Mucosa of rectum (tissue), 2 donors: ENCODE measurements at regions not wholly inside any gene's neighbourhood (a gene's known extent, or its start where the extent isn't known, plus 50 kb on each side); places are given as distances from the start of the nearest gene placed in this dataset.

Experiments used
- H3K27ac ChIP-seq, 2 donors: one replicate each; pipeline ENCODE4 v1.7.0; 2013; ENCODE audit warnings: inconsistent platforms in 2 of 2, low read depth in 2 of 2, low read length in 2 of 2
- H3K27me3 ChIP-seq, 2 donors: one replicate each; pipeline ENCODE4 v1.7.0; 2013; ENCODE audit warnings: low read length in 2 of 2; ENCODE audit not compliant: control insufficient read depth in 2 of 2, insufficient read depth in 2 of 2
- H3K36me3 ChIP-seq, 2 donors: one replicate each; pipeline ENCODE4 v1.7.0; 2013; ENCODE audit warnings: low read length in 2 of 2; ENCODE audit not compliant: control insufficient read depth in 2 of 2, insufficient read depth in 2 of 2
- H3K4me1 ChIP-seq, 2 donors: one replicate each; pipeline ENCODE4 v1.7.0; 2013; ENCODE audit warnings: low read length in 2 of 2, mild to moderate bottlenecking in 1 of 2; ENCODE audit not compliant: control insufficient read depth in 2 of 2, insufficient read depth in 2 of 2
- H3K4me3 ChIP-seq, 2 donors: one replicate each; pipeline ENCODE4 v1.7.0; 2013; ENCODE audit warnings: low read length in 2 of 2
- H3K9ac ChIP-seq, 2 donors: one replicate each; pipeline ENCODE4 v1.7.0; 2013; ENCODE audit warnings: low read length in 2 of 2, low read depth in 1 of 2, mild to moderate bottlenecking in 1 of 2
- H3K9me3 ChIP-seq, 2 donors: one replicate each; pipeline ENCODE4 v1.7.0; 2013; ENCODE audit warnings: low read length in 2 of 2; ENCODE audit not compliant: control insufficient read depth in 2 of 2
- donor health status: healthy.
- donor health status: Normal muscosa, but diverticular disease.

DNA sequence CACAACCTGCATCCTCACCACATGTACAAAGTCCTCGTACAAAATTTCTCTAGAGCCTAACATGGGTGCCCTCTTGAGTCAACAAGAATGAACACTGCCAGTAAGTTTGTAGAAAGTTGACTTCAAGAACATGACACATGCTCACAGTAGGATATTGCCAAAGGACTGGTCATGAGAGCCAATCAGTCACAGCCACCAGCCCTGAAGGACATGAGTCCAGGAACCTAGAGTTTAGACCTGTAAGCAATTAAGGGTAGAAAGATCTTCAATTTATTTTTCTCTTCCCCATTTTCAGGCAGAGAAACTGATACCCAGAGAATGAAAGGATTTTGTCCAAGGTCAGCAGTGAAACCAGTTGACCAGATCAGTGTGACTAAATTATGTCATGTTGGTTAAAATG, 96.1 kb downstream of the MAFB start:
- Histone ChIP-seq H3K36me3 (no peaks in the 10 kb centered on the region), H3K9me3 (no peaks in the 10 kb centered on the region), H3K9ac (no peak overlapping the region), H3K27me3 (no peaks in the 10 kb centered on the region), H3K4me1 (no peaks in the 10 kb centered on the region), H3K4me3 (no peak overlapping the region), H3K27ac (no peak overlapping the region)

DNA sequence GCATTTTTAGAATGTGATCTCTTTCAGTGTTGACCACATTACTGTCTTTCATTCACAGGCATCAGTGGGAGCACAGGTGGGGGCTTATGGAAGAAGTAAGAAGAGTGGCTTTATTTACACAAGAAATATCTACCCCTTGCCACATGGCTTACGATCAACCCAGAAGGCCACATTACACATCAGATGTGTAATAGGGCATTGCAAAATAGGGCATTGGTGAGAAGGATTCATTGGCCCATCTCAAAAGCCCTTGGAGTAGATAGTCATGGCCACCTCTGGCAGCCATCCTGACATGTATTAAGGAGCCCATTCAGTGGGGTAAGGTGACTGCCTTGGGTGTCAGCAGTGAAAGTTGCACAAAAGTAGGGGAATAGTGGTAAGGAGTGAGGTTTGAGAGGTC, 97.5 kb downstream of the MAFB start:
- H3K27ac ChIP-seq: no peak overlapping the region
- no peaks in the 10 kb centered on the region for H3K27me3 ChIP-seq
- H3K4me3 ChIP-seq: no peak overlapping the region
- no peaks in the 10 kb centered on the region for H3K36me3 ChIP-seq
- H3K9ac ChIP-seq: no peak overlapping the region
- H3K9me3 ChIP-seq: no peaks in the 10 kb centered on the region
- H3K4me1 ChIP-seq: no peaks in the 10 kb centered on the region

DNA sequence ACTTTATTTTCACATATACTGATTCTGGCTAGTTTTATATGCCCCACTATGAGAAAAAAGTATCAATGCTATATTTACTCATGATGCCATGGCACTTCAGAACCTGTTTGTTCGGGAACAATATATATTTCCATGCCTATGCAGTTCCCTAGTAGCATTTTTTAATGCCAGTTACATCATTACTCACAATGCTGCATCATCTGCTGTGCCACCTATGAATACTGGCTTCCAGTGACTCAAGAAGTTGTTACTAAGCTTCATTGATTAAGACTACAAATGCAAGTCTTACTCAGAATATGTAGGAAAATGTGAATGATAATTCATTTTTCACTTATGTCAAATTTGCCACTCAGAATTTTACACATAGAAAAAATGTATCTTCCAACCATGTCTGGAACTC, 97.9 kb downstream of the MAFB start:
- Histone ChIP-seq H3K9me3 (no peaks in the 10 kb centered on the region), H3K4me1 (no peaks in the 10 kb centered on the region), H3K36me3 (no peaks in the 10 kb centered on the region), H3K27ac (no peak overlapping the region), H3K9ac (no peak overlapping the region), H3K27me3 (no peaks in the 10 kb centered on the region), H3K4me3 (no peak overlapping the region)

DNA sequence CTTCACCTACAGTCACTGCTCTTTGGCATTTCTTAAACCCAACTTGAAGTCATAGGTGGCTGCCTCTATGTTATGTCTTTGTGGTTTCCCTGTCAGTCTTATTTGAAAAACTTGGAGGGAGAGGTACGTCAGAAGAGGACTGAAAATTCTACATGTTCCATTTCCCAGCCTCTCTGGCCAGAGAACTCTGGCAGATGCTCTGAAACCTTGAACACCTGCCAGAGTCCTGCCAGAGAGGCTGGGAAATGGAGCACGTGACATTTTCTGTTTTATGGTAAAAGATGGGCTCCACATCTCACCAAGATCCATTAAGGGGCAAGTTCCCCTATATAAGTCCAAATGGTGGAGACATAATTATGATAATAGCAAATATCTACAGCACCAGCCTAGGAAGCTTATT, 99.5 kb downstream of the MAFB start:
- no peak overlapping the region for H3K9ac ChIP-seq
- no peaks in the 10 kb centered on the region for H3K36me3 ChIP-seq
- no peak overlapping the region for H3K27ac ChIP-seq
- H3K9me3 ChIP-seq: no peaks in the 10 kb centered on the region
- H3K4me1 ChIP-seq: no peaks in the 10 kb centered on the region
- no peaks in the 10 kb centered on the region for H3K27me3 ChIP-seq
- H3K4me3 ChIP-seq: no peak overlapping the region

DNA sequence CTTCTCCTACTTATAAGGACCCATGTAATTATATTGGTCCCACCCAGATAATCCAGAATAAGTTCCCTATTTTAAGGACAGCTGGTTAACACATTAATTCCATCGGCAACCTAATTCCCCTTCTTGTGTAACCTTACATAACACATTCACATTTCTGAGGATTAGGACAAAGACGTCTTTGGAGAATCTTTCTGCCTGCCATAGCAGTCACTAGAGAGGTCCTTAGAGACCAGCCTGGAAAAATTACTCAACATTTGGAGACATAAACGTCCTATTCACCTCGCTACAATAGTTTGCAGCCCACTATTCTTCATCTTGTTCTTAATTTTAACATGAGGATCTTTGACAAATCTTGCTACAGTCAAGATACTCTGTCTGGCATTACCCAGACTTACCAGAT, 100.1 kb downstream of the MAFB start:
- H3K9ac ChIP-seq: no peak overlapping the region
- H3K9me3 ChIP-seq: no peaks in the 10 kb centered on the region
- H3K27me3 ChIP-seq: no peaks in the 10 kb centered on the region
- no peaks in the 10 kb centered on the region for H3K36me3 ChIP-seq
- peaks cover 0 to 2% of the 10 kb centered on the region in 2 donors for H3K4me1 ChIP-seq
- H3K27ac ChIP-seq: no peak overlapping the region
- no peak overlapping the region for H3K4me3 ChIP-seq

DNA sequence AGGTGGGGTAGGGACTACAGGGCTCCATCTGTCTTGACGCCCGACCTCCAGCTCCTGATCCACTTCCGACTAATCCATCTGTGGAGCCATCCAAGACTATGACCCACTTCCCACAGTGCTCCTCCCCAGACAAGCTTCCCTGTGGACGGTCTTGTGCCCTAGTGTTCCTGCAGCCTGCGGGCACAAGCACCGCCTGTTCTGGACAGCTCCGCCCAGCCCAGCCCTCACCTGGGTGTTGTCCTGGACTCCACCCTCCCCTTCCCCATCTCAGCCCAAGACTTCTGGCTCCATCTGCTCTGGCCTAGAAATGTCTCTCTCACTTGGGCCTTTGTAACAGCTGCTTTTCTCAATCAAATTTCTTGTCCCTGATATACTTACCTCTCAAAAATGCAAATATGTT, 102.0 kb downstream of the MAFB start:
- no peaks in the 10 kb centered on the region for H3K27me3 ChIP-seq
- H3K36me3 ChIP-seq: no peaks in the 10 kb centered on the region
- no peak overlapping the region for H3K27ac ChIP-seq
- peaks cover 0 to 9% of the 10 kb centered on the region in 2 donors for H3K4me1 ChIP-seq
- H3K9ac ChIP-seq: no peak overlapping the region
- H3K4me3 ChIP-seq: no peak overlapping the region
- H3K9me3 ChIP-seq: no peaks in the 10 kb centered on the region

DNA sequence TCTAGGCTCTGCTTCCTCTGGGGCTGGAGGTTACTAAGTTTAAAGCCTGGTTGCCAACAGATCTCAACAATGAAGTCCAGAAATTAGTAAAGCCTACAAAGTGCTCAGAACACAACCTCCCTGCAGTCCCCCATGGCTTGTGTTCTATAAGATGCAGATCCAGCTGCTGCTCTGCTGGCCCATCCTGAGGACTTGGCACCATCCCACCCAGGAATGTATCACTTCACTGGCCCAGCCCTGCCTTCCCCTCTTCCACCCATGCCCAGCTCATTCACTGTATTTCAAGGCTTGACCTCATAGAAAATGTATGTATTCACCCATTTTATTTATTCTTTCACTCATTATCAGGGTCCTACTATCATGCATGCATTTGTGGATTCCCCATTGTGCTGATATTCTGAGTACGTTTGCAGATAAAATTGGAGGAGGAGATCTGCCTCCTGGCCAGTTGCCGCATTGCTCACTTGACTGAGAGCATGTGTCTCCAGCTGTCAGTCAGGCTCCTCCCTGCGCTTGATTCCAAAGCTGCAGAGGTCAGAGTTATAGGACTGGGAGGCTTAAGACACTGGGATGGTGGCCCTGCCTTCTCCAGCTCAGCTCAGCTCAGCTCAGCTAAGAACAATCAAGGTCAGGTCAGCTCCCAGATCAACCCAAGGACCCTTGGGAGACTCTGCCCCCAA, 104.8 kb downstream of the MAFB start:
- Histone ChIP-seq H3K27me3 (no peaks in the 10 kb centered on the region), H3K36me3 (no peaks in the 10 kb centered on the region), H3K9ac (no peak overlapping the region), H3K9me3 (no peaks in the 10 kb centered on the region), H3K27ac (no peak overlapping the region), H3K4me3 (no peak overlapping the region), H3K4me1 (peaks cover 0 to 9% of the 10 kb centered on the region in 2 donors)

DNA sequence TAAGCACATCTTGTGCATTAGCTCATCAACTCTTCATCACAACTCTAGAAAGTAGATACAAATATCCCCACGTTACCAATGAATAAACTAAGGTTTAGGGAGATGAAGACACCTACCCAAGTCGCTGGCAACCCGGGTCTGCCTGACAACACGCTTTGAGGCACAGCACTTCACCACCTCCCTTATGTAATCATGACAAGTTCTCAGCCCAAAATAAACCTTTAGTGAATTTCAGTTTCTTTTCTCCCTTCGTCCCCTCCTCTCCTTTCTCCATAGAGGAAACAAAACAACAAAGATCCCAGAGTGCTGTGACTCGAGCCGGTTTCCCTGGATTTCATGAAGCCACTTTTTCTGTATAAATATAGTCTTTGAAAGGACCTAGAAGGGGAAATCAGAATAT, 105.4 kb downstream of the MAFB start:
- Histone ChIP-seq H3K36me3 (no peaks in the 10 kb centered on the region), H3K27me3 (no peaks in the 10 kb centered on the region), H3K4me1 (peaks cover 0 to 9% of the 10 kb centered on the region in 2 donors), H3K27ac (peak overlapping the region in 1 of 2 donors; percentile 45), H3K9me3 (no peaks in the 10 kb centered on the region), H3K9ac (no peak overlapping the region), H3K4me3 (no peak overlapping the region)

DNA sequence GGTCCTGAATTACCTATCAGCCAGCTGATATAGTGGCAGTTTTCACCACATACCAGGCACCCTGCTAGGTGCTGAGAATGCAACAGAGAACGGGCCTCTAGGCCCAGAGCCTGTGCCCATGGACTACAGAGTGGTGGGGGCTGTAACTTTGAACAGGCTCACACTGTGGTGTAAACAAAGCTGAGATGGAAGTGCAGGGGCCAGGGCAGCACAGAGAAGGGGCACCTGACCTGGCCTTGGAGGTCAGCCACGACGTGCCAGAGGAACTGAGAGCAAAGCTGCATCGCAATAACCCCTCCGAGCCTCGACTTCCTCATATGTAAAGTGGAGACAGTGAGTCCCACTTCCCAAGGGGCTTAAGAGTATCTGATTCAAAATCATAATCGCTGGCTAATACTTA, 105.8 kb downstream of the MAFB start:
- H3K4me3 ChIP-seq: no peak overlapping the region
- H3K27ac ChIP-seq: peak overlapping the region in 1 of 2 donors; percentile 45
- H3K9ac ChIP-seq: no peak overlapping the region
- H3K27me3 ChIP-seq: no peaks in the 10 kb centered on the region
- peaks cover 0 to 9% of the 10 kb centered on the region in 2 donors for H3K4me1 ChIP-seq
- no peaks in the 10 kb centered on the region for H3K36me3 ChIP-seq
- H3K9me3 ChIP-seq: no peaks in the 10 kb centered on the region

DNA sequence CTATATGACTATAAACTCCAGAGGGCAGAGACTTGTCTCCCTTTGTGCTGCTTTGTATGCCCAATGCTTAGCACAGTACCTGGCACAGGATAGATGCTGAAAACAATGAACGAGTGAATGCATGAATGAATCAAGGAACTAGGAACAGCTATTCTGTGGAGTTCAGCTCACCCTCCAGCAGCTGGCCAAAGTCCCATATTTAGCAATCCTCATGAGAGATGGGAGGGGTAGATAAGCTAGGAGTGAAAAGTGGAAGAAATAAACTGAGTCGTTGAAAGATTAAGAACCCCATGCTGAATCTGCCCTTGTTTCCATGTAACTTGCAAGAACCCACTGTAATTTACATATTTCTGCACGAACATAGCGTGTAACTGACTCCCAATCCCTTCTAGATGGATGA, 106.5 kb downstream of the MAFB start:
- no peaks in the 10 kb centered on the region for H3K9me3 ChIP-seq
- H3K27me3 ChIP-seq: no peaks in the 10 kb centered on the region
- no peak overlapping the region for H3K9ac ChIP-seq
- H3K4me1 ChIP-seq: peaks cover 0 to 9% of the 10 kb centered on the region in 2 donors
- no peak overlapping the region for H3K4me3 ChIP-seq
- no peak overlapping the region for H3K27ac ChIP-seq
- no peaks in the 10 kb centered on the region for H3K36me3 ChIP-seq

DNA sequence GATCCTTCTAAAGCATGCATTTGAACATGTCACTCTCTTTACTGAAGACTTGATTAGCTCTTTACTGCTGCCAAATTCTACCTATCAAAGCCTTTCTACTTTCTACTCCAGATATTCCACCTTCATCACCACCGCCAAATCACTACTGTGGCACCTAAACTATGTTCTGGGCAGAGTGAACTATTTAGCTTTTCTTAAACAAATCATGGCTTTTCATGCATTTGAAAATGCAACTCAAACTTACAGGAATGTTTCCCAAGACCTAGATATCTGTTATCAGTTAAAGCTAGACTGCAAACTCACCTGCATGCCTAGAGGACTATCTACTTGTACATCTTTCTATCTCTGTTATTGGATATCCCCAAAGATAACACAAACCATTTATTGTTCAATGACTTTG, 109.3 kb downstream of the MAFB start:
- Histone ChIP-seq H3K36me3 (no peaks in the 10 kb centered on the region), H3K9ac (no peak overlapping the region), H3K27ac (no peak overlapping the region), H3K4me3 (no peak overlapping the region), H3K4me1 (peaks cover 0 to 9% of the 10 kb centered on the region in 2 donors), H3K27me3 (no peaks in the 10 kb centered on the region), H3K9me3 (no peaks in the 10 kb centered on the region)
